SU-DHL-6 (cell line): ENCODE measurements at regions not wholly inside any gene's neighbourhood (a gene's known extent, or its start where the extent isn't known, plus 50 kb on each side); places are given as distances from the start of the nearest gene placed in this dataset.

Source experiments
- CTCF ChIP-seq: fragments of 200-600 bp; sonication (generic); IDR thresholded peaks from one replicate; pipeline ENCODE4 v1.5.1; 2017; ENCODE audit warnings: antibody characterized with exemption, mild to moderate bottlenecking, low read length, moderate library complexity; ENCODE audit not compliant: insufficient read depth, poor library complexity, severe bottlenecking
- EZH2phosphoT487 ChIP-seq: fragments of 200-600 bp; sonication (generic), shearing (Covaris generic); conservative IDR thresholded peaks from 2 replicates; pipeline ENCODE4 v1.6.1; 2018; ENCODE audit warnings: mild to moderate bottlenecking, antibody characterized with exemption, low read length, moderate library complexity, mixed read lengths

- TF ChIP-seq CTCF: no peak
- no peak for TF ChIP-seq EZH2phosphoT487
Observed at GRCh38 chr6:8760951-8761350, 325.6 kb upstream of the SLC35B3 start.
